ENCODE measurements at regions not wholly inside any gene's neighbourhood (a gene's known extent, or its start where the extent isn't known, plus 50 kb on each side); places are given as distances from the start of the nearest gene placed in this dataset.

DNA sequence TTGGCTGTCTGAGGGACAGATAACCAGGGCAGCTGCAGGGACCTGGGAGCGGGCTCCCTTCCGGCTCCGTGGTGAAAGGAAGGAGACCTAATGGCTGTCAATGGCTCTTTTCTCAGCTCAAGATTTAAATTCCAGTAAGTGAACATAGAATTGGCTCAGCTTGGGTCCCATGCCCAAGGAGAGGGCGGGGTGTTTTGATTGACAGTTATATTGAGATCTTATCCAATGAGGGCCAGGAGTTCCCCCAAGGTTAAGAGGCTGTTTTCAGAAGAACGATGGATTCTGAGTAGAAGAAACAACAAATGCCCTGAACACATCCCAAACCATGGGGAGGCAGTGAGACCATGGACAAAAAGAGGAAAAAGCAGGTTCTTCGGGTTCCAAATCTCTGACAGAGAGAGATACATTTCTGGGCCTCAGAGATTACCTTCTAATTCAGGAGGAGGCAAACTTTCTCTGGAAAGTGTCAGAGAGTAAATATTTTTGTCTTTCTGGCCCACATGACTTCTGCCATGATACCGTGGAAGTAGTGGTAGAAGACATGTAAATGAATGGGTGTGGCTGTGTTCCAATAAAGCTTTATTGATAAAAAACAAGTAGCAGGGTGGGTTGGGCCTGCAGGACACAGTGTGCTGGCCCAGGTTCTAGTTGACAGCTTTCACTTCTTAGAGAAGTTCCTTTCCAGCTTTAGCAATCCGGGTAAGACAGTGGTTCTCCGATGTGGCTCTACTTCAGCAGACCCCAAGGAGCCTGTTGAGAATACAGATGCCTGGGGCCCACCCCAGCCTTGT, 219.6 kb downstream of the RPS24 start:
- Histone ChIP-seq H3K4me3 (ENCODE audit: low read depth, low read length, poor library complexity, severe bottlenecking) (no peak overlapping the region), H3K27me3 (ENCODE audit: insufficient read depth, low read length) (no peaks in the 10 kb centered on the region; the same call in 1 of the 2 replicates), H3K9me3 (ENCODE audit: low read length) (no peaks in the 10 kb centered on the region), H2AFZ (ENCODE audit: low read length) (no peak overlapping the region), H3K9me2 (ENCODE audit: low read depth, low read length) (no peaks in the 10 kb centered on the region), H3K27ac (ENCODE audit: low read depth, low read length, poor library complexity, severe bottlenecking) (no peak overlapping the region), H3K36me3 (ENCODE audit: insufficient read depth, low read length) (no peaks in the 10 kb centered on the region), H3K4me2 (ENCODE audit: low read length) (no peak overlapping the region), H3K79me2 (ENCODE audit: insufficient read depth, low read length) (no peaks in the 10 kb centered on the region), H3K9ac (ENCODE audit: low read length) (no peak overlapping the region), H3K4me1 (ENCODE audit: insufficient read depth, low read length, severe bottlenecking) (no peaks in the 10 kb centered on the region), H4K20me1 (ENCODE audit: insufficient read depth, low read length) (no peaks in the 10 kb centered on the region), H3F3A (ENCODE audit: insufficient read depth, low read length) (no peaks in the 10 kb centered on the region)
- no peak for TF ChIP-seq EZH2 (IDR thresholded peaks at IDR 0.05; ENCODE audit: borderline replicate concordance, low read length)
- TF ChIP-seq, protein P1, sequence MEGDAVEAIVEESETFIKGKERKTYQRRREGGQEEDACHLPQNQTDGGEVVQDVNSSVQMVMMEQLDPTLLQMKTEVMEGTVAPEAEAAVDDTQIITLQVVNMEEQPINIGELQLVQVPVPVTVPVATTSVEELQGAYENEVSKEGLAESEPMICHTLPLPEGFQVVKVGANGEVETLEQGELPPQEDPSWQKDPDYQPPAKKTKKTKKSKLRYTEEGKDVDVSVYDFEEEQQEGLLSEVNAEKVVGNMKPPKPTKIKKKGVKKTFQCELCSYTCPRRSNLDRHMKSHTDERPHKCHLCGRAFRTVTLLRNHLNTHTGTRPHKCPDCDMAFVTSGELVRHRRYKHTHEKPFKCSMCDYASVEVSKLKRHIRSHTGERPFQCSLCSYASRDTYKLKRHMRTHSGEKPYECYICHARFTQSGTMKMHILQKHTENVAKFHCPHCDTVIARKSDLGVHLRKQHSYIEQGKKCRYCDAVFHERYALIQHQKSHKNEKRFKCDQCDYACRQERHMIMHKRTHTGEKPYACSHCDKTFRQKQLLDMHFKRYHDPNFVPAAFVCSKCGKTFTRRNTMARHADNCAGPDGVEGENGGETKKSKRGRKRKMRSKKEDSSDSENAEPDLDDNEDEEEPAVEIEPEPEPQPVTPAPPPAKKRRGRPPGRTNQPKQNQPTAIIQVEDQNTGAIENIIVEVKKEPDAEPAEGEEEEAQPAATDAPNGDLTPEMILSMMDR (IDR thresholded peaks at IDR 0.05; ENCODE audit: low read length), result no peak

DNA sequence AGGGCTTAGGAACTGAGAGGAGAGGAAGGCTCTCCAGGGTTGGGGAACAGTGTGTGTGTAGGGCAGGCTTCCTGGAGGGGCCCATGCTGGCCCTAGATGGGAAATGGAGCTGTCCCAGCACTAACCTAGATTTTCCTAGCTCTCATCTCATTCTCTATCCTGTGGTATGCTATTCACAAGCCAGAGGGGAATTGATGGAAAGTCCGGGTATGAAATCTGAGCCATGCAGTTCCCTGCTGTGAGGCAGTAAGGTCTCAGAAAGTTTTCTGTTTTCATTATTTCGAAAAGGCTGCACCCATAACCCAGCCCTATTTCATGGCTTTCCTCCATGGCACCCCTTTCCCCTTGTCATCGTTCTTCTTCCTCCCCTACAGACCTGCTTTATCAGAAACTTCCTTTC, 220.3 kb downstream of the RPS24 start:
- H3K36me3 ChIP-seq (ENCODE audit: insufficient read depth, low read length), result no peaks in the 10 kb centered on the region
- H3K4me3 ChIP-seq (ENCODE audit: low read depth, low read length, poor library complexity, severe bottlenecking), result no peak overlapping the region
- no peak for TF ChIP-seq EZH2 (IDR thresholded peaks at IDR 0.05; ENCODE audit: borderline replicate concordance, low read length)
- TF ChIP-seq, protein P1 (IDR thresholded peaks at IDR 0.05; ENCODE audit: low read length), result no peak
- H3K9me2 ChIP-seq (ENCODE audit: low read depth, low read length), result no peaks in the 10 kb centered on the region
- H3K9me3 ChIP-seq (ENCODE audit: low read length), result no peaks in the 10 kb centered on the region
- no peak overlapping the region for H3K27ac ChIP-seq (ENCODE audit: low read depth, low read length, poor library complexity, severe bottlenecking)
- H3K4me1 ChIP-seq (ENCODE audit: insufficient read depth, low read length, severe bottlenecking), result no peaks in the 10 kb centered on the region
- H3F3A ChIP-seq (ENCODE audit: insufficient read depth, low read length), result no peaks in the 10 kb centered on the region
- H3K79me2 ChIP-seq (ENCODE audit: insufficient read depth, low read length), result no peaks in the 10 kb centered on the region
- no peak overlapping the region for H3K4me2 ChIP-seq (ENCODE audit: low read length)
- no peaks in the 10 kb centered on the region for H4K20me1 ChIP-seq (ENCODE audit: insufficient read depth, low read length)
- no peak overlapping the region for H2AFZ ChIP-seq (ENCODE audit: low read length)
- no peaks in the 10 kb centered on the region; the same call in 1 of the 2 replicates for H3K27me3 ChIP-seq (ENCODE audit: insufficient read depth, low read length)
- H3K9ac ChIP-seq (ENCODE audit: low read length), result no peak overlapping the region

DNA sequence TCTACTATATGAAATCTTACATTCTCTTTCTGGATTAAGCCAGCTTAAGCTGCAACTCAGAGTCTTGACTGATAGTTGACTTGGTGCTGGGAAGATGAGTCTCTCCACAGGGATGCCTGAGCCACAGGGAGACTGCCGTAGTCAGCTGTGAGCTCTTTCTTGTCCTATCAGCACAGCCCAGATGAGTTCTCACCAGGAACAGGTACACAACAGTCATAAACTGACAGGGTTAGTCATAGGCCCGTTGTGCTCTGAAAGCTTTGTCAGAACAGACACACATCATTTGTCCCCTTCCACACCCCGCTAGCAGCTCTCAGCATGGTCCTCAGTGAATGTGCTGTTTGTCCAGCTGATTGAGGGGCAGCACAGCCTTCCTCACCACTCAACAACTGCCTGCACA, 221.6 kb downstream of the RPS24 start:
- no peak overlapping the region for H3K27ac ChIP-seq (ENCODE audit: low read depth, low read length, poor library complexity, severe bottlenecking)
- H3K4me3 ChIP-seq (ENCODE audit: low read depth, low read length, poor library complexity, severe bottlenecking), result no peak overlapping the region
- H3K4me2 ChIP-seq (ENCODE audit: low read length), result no peak overlapping the region
- no peaks in the 10 kb centered on the region for H3K79me2 ChIP-seq (ENCODE audit: insufficient read depth, low read length)
- no peak overlapping the region for H3K9ac ChIP-seq (ENCODE audit: low read length)
- H3F3A ChIP-seq (ENCODE audit: insufficient read depth, low read length), result no peaks in the 10 kb centered on the region
- no peaks in the 10 kb centered on the region for H3K36me3 ChIP-seq (ENCODE audit: insufficient read depth, low read length)
- no peaks in the 10 kb centered on the region for H3K9me3 ChIP-seq (ENCODE audit: low read length)
- H4K20me1 ChIP-seq (ENCODE audit: insufficient read depth, low read length), result no peaks in the 10 kb centered on the region
- H3K4me1 ChIP-seq (ENCODE audit: insufficient read depth, low read length, severe bottlenecking), result no peaks in the 10 kb centered on the region
- TF ChIP-seq EZH2 (IDR thresholded peaks at IDR 0.05; ENCODE audit: borderline replicate concordance, low read length), result no peak
- TF ChIP-seq, protein P1 (IDR thresholded peaks at IDR 0.05; ENCODE audit: low read length), result no peak
- no peaks in the 10 kb centered on the region; the same call in 1 of the 2 replicates for H3K27me3 ChIP-seq (ENCODE audit: insufficient read depth, low read length)
- no peaks in the 10 kb centered on the region for H3K9me2 ChIP-seq (ENCODE audit: low read depth, low read length)
- H2AFZ ChIP-seq (ENCODE audit: low read length), result no peak overlapping the region
